GM12878 (cell line): ENCODE measurements at regions not wholly inside any gene's neighbourhood (a gene's known extent, or its start where the extent isn't known, plus 50 kb on each side); places are given as distances from the start of the nearest gene placed in this dataset.

ENCODE experiments used
- ATAC-seq: fragments of 200-7000 bp; cut with Tn5 transposase; 3 replicates; pipeline ENCODE4 v1.9.1; 2020; ENCODE audit warnings: mild to moderate bottlenecking, moderate library complexity
- BruUV-seq: library from RNA; stranded (reverse); fragments of 400-500 nt; replicated peaks from 2 replicates; lab custom pipeline; 2021; lab: Mats Ljungman, UMichigan
- CTCF ChIA-PET: fragments of 300-600 bp; sonication (Branson Sonifier 250); formaldehyde crosslinking; extraction: SDS; loops from one replicate; lab custom pipeline; 2021; ENCODE audit warnings: inconsistent platforms; lab: Yijun Ruan, JAX
- POLR2A ChIA-PET: fragments of 350-600 bp; formaldehyde crosslinking; extraction: SDS; loops from one replicate; lab custom pipeline; 2021; ENCODE audit warnings: inconsistent platforms; lab: Charles Lee
- RAD21 ChIA-PET: fragments of 300-600 bp; sonication (Branson Sonifier 250); formaldehyde crosslinking; loops from one replicate; lab custom pipeline; 2023; ENCODE audit warnings: antibody characterized with exemption; ENCODE audit not compliant: unreplicated experiment; lab: Charles Lee
- SMC1A ChIA-PET: fragments of 300-600 bp; sonication (Branson Sonifier 250); formaldehyde crosslinking; loops from one replicate; lab custom pipeline; 2023; ENCODE audit not compliant: unreplicated experiment, uncharacterized antibody; lab: Charles Lee
- DNase-seq: peaks from one replicate; pipeline ENCODE4 v3.0.0-alpha.2; 2011; ENCODE audit warnings: low read depth, low spot score
- FAIRE-seq: peaks from 3 replicates; lab custom pipeline; 2011; peaks lifted over from hg19 to GRCh38; lab: Jason Lieb, UNC
- H2AFZ ChIP-seq: 2 replicates; pipeline ENCODE4 v1.6.0; 2011; ENCODE audit warnings: low read depth, low read length, control low read depth; ENCODE audit not compliant: control insufficient read depth
- H3K27ac ChIP-seq: 2 replicates; pipeline ENCODE4 v1.5.1; 2011; ENCODE audit warnings: control low read depth; ENCODE audit not compliant: control insufficient read depth, insufficient read depth
- H3K27me3 ChIP-seq, 2 experiments: replicated peaks in 1 of 2; 2 replicates each; pipeline versions ENCODE4 v1.6.0 to v1.6.1; 2011; ENCODE audit warnings: low read length in 1 of 2; ENCODE audit not compliant: control insufficient read depth in 2 of 2, insufficient read depth in 2 of 2
- H3K36me3 ChIP-seq, 2 experiments: 2 replicates each; pipeline ENCODE4 v1.5.1; 2011; ENCODE audit warnings: low read length in 1 of 2; ENCODE audit not compliant: control insufficient read depth in 2 of 2, insufficient read depth in 2 of 2
- H3K4me1 ChIP-seq: 2 replicates; pipeline ENCODE4 v1.6.1; 2011; ENCODE audit warnings: mild to moderate bottlenecking, low read length, moderate library complexity, mixed read lengths; ENCODE audit not compliant: control insufficient read depth, insufficient read depth
- H3K4me2 ChIP-seq: 2 replicates; pipeline ENCODE4 v1.6.0; 2011; ENCODE audit warnings: control low read depth; ENCODE audit not compliant: control insufficient read depth, insufficient read depth
- H3K4me3 ChIP-seq: fragments of 200-600 bp; sonication (generic); 2 replicates; pipeline ENCODE4 v1.5.1; 2016
- H3K79me2 ChIP-seq: 2 replicates; pipeline ENCODE4 v1.6.0; 2011; ENCODE audit warnings: low read length; ENCODE audit not compliant: control insufficient read depth, insufficient read depth
- H3K9ac ChIP-seq: 2 replicates; pipeline ENCODE4 v1.8.0; 2011; ENCODE audit warnings: low read length, control low read depth, mixed read lengths; ENCODE audit not compliant: control insufficient read depth, insufficient read depth
- H3K9me3 ChIP-seq: replicated peaks from 3 replicates; pipeline ENCODE4 v1.5.1; 2011; ENCODE audit warnings: mild to moderate bottlenecking, low read length; ENCODE audit not compliant: control insufficient read depth, insufficient read depth
- H4K20me1 ChIP-seq: 2 replicates; pipeline ENCODE4 v1.6.0; 2011; ENCODE audit not compliant: control insufficient read depth, insufficient read depth
- BCL11A ChIP-seq: IDR thresholded peaks from 2 replicates; pipeline ENCODE4 v1.6.1; 2011; ENCODE audit warnings: low read depth, low read length
- BRCA1 ChIP-seq: IDR thresholded peaks from 2 replicates; pipeline ENCODE4 v1.6.1; 2011; ENCODE audit warnings: low read depth, low read length, improper control_type of control experiment
- CBFB ChIP-seq: IDR thresholded peaks from 2 replicates; pipeline ENCODE4 v1.6.1; 2016; ENCODE audit warnings: antibody characterized with exemption, low read depth
- CREM ChIP-seq: IDR thresholded peaks from 2 replicates; pipeline ENCODE4 v1.6.1; 2014; ENCODE audit warnings: antibody characterized with exemption, low read depth
- CUX1 ChIP-seq: IDR thresholded peaks from 2 replicates; pipeline ENCODE4 v1.6.1; 2012; ENCODE audit warnings: improper control_type of control experiment, low read depth, low read length; ENCODE audit not compliant: insufficient replicate concordance
- ELK1 ChIP-seq: IDR thresholded peaks from 2 replicates; pipeline ENCODE4 v1.6.1; 2012; ENCODE audit warnings: low read depth, low read length, improper control_type of control experiment
- FOXM1 ChIP-seq: IDR thresholded peaks from 2 replicates; pipeline ENCODE4 v1.6.1; 2012; ENCODE audit warnings: low read depth, mild to moderate bottlenecking, inconsistent platforms, low read length, moderate library complexity
- GATAD2B ChIP-seq: fragments of 450-650 bp; conservative IDR thresholded peaks from 2 replicates; pipeline ENCODE4 v1.6.1; 2017; ENCODE audit warnings: low read depth, mild to moderate bottlenecking, moderate library complexity
- MXI1 ChIP-seq: fragments of 150-350 bp; IDR thresholded peaks from 2 replicates; pipeline ENCODE4 v1.6.1; 2011; ENCODE audit warnings: low read depth, mild to moderate bottlenecking, inconsistent platforms, low read length, improper control_type of control experiment
- NFXL1 ChIP-seq: fragments of 450-650 bp; IDR thresholded peaks from 2 replicates; pipeline ENCODE4 v1.6.1; 2017; ENCODE audit warnings: antibody characterized with exemption, mild to moderate bottlenecking, borderline replicate concordance
- POU2F2 ChIP-seq: IDR thresholded peaks from 3 replicates; pipeline ENCODE4 v1.6.1; 2011; ENCODE audit warnings: low read depth, mild to moderate bottlenecking, low read length, borderline replicate concordance
- RAD21 ChIP-seq: IDR thresholded peaks from 2 replicates; pipeline ENCODE4 v1.6.1; 2011; ENCODE audit warnings: mild to moderate bottlenecking, low read depth, low read length, moderate library complexity; ENCODE audit not compliant: insufficient read depth
- SMARCA5 ChIP-seq: fragments of 450-650 bp; IDR thresholded peaks from 2 replicates; pipeline ENCODE4 v1.6.1; 2017; ENCODE audit warnings: mild to moderate bottlenecking
- SMC3 ChIP-seq: IDR thresholded peaks from 2 replicates; pipeline ENCODE4 v1.6.1; 2011; ENCODE audit warnings: low read length, improper control_type of control experiment, borderline replicate concordance
- TCF12 ChIP-seq: IDR thresholded peaks from 2 replicates; pipeline ENCODE4 v1.6.1; 2011; ENCODE audit warnings: low read depth, mild to moderate bottlenecking, low read length
- TCF3 ChIP-seq: IDR thresholded peaks from 2 replicates; pipeline ENCODE4 v1.6.1; 2012; ENCODE audit warnings: low read depth, mild to moderate bottlenecking, low read length, borderline replicate concordance; ENCODE audit not compliant: insufficient read depth
- USF2 ChIP-seq: IDR thresholded peaks from 2 replicates; pipeline ENCODE4 v1.6.1; 2011; ENCODE audit warnings: low read depth, low read length, improper control_type of control experiment, borderline replicate concordance
- ZBED1 ChIP-seq: IDR thresholded peaks from 2 replicates; pipeline ENCODE4 v1.6.1; 2016; ENCODE audit warnings: borderline replicate concordance
- ZSCAN29 ChIP-seq: fragments of 450-650 bp; IDR thresholded peaks from 2 replicates; pipeline ENCODE4 v1.6.1; 2017; ENCODE audit warnings: mild to moderate bottlenecking, moderate library complexity
- WGBS: methylation state at CpG from one replicate; pipeline ENCODE4 v1.1.6; 2016; ENCODE audit warnings: low lambda C conversion rate; ENCODE audit not compliant: insufficient replicate concordance, insufficient coverage; ENCODE audit errors: missing lambda C conversion rate; 5-methylcytosine and 5-hydroxymethylcytosine counted together
- in situ Hi-C: fragments of 300-500 bp; cut with MboI; formaldehyde crosslinking; loops from 9 replicates; pipeline ENCODE4 v1.14.3; 2018; ENCODE audit warnings: mixed read lengths
- intact Hi-C: fragments of 100-400 bp; cut with micrococcal nuclease; formaldehyde crosslinking; loops from one replicate; pipeline ENCODE4 v1.14.2; 2022; ENCODE audit not compliant: unreplicated experiment

GRCh38 chr12:116397148-116397547 is 119.7 kb upstream of the MED13L start:
- H3K9ac ChIP-seq = no peak overlapping the region
- no peak for DNase-seq
- no peak overlapping the region for H3K4me2 ChIP-seq
- no peak overlapping the region for H2AFZ ChIP-seq
- ChIA-PET SMC1A (no interaction called here), POLR2A (no interaction called here), CTCF (no interaction called here)
- H3K27me3 ChIP-seq = no peaks in the 10 kb centered on the region
- intact Hi-C loops = no loop called here
- no peak overlapping the region for H3K27ac ChIP-seq
- 24% methylated on average over 3 of the region's 3 CpGs for WGBS
- no peak for TF ChIP-seq USF2
- no peak for TF ChIP-seq ELK1
- no peak for TF ChIP-seq SMC3
- no peak for TF ChIP-seq CREM
- no peak for TF ChIP-seq ZSCAN29
- TF ChIP-seq ZBED1 = no peak
- no peak for TF ChIP-seq NFXL1
- no peak for TF ChIP-seq CBFB
- TF ChIP-seq RAD21 = no peak
- TF ChIP-seq SMARCA5 = no peak
- no peak for TF ChIP-seq POU2F2
- no peak for TF ChIP-seq TCF3
- TF ChIP-seq TCF12 = no peak
- TF ChIP-seq CUX1 = no peak
- TF ChIP-seq MXI1 = no peak
- TF ChIP-seq BRCA1 = no peak
- no peak for TF ChIP-seq GATAD2B
- no peak for TF ChIP-seq BCL11A
- no peak for TF ChIP-seq FOXM1
- TF ChIP-seq, all 136 proteins: peak for 0
- no TSS peak for BruUV-seq
- H4K20me1 ChIP-seq = no peaks in the 10 kb centered on the region
- no peaks in the 10 kb centered on the region for H3K79me2 ChIP-seq
- H3K36me3 ChIP-seq = no peaks in the 10 kb centered on the region
- H3K4me3 ChIP-seq = no peak overlapping the region
- H3K4me1 ChIP-seq = no peaks in the 10 kb centered on the region
- H3K9me3 ChIP-seq = peaks cover 18% of the 10 kb centered on the region
- RAD21 ChIA-PET = interaction anchor here (0.7 kb wide), 1 partner anchor 112 kb away, joined by 3 read pairs; no protein-coding TSS in a partner anchor
- in situ Hi-C loops = no loop called here
- ATAC-seq (no peak), FAIRE-seq (no peak)
